ENCODE measurements at regions not wholly inside any gene's neighbourhood (a gene's known extent, or its start where the extent isn't known, plus 50 kb on each side); places are given as distances from the start of the nearest gene placed in this dataset.

DNA sequence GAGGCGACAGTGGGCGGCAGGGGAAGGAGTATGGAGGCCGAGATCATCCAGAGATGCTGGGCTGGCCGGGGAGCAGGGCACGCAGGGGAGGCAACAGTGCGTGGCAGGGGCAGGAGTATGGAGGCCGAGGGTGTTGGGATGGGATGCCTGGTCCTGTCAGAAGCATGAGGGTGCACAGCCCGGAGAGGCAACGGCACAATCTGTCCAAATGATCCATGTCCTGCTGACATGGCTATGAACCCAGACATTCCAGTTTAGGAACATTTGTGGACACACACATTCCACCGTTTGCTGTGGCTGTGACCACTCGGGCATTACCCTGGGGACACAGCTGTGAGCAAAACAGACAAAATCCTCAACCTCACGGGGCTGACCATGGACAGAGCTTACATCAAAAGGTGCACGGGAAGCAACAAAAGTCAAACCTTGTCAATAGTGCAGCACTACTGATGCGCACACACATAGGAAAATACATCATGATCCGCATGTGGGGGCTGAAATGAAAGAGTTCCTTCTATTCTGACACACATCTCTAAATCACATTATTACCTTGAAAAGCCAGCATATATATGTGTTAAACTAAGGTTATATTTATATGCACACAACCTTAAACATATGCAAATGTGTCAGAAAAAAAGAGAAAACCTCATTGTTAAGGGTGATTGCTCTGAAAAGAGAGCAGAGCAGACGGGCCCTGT lies 144.0 kb upstream of the GPC1 start:
- TF ChIP-seq, protein P1, sequence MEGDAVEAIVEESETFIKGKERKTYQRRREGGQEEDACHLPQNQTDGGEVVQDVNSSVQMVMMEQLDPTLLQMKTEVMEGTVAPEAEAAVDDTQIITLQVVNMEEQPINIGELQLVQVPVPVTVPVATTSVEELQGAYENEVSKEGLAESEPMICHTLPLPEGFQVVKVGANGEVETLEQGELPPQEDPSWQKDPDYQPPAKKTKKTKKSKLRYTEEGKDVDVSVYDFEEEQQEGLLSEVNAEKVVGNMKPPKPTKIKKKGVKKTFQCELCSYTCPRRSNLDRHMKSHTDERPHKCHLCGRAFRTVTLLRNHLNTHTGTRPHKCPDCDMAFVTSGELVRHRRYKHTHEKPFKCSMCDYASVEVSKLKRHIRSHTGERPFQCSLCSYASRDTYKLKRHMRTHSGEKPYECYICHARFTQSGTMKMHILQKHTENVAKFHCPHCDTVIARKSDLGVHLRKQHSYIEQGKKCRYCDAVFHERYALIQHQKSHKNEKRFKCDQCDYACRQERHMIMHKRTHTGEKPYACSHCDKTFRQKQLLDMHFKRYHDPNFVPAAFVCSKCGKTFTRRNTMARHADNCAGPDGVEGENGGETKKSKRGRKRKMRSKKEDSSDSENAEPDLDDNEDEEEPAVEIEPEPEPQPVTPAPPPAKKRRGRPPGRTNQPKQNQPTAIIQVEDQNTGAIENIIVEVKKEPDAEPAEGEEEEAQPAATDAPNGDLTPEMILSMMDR (IDR thresholded peaks at IDR 0.05; ENCODE audit: borderline replicate concordance, extremely low read depth, low read length, poor library complexity, severe bottlenecking), result no peak
- no peak for TF ChIP-seq EZH2 (IDR thresholded peaks at IDR 0.05; ENCODE audit: borderline replicate concordance, low read depth, low read length, severe bottlenecking)
